HEK293 (cell line): ENCODE measurements at regions not wholly inside any gene's neighbourhood (a gene's known extent, or its start where the extent isn't known, plus 50 kb on each side); places are given as distances from the start of the nearest gene placed in this dataset.

ENCODE experiments used
- BCL11A ChIP-seq: fragments of 450-650 bp; formaldehyde crosslinking; IDR thresholded peaks from 2 replicates; pipeline ENCODE4 v1.5.1; 2016; ENCODE audit warnings: low read depth, missing biosample characterization, missing genetic modification characterization
- GLIS1 ChIP-seq: fragments of 450-650 bp; formaldehyde crosslinking; IDR thresholded peaks from 2 replicates; pipeline ENCODE4 v1.5.1; 2016; ENCODE audit warnings: missing biosample characterization, missing genetic modification characterization
- YY1 ChIP-seq: fragments of 450-650 bp; formaldehyde crosslinking; IDR thresholded peaks from 2 replicates; pipeline ENCODE4 v1.5.1; 2018; ENCODE audit warnings: missing biosample characterization, missing genetic modification characterization
- ZEB2 ChIP-seq: fragments of 450-650 bp; formaldehyde crosslinking; IDR thresholded peaks from 2 replicates; pipeline ENCODE4 v1.5.1; 2016; ENCODE audit warnings: missing biosample characterization, missing genetic modification characterization
- ZNF133 ChIP-seq: fragments of 450-650 bp; formaldehyde crosslinking; IDR thresholded peaks from 2 replicates; pipeline ENCODE4 v1.5.1; 2016; ENCODE audit warnings: missing biosample characterization, missing genetic modification characterization
- ZNF140 ChIP-seq: fragments of 450-650 bp; formaldehyde crosslinking; IDR thresholded peaks from 2 replicates; pipeline ENCODE4 v1.5.1; 2016; ENCODE audit warnings: missing biosample characterization, missing genetic modification characterization
- ZNF354C ChIP-seq: fragments of 450-650 bp; formaldehyde crosslinking; IDR thresholded peaks from 2 replicates; pipeline ENCODE4 v1.5.1; 2016; ENCODE audit warnings: missing biosample characterization, missing genetic modification characterization, low read depth, borderline replicate concordance
- ZNF626 ChIP-seq: fragments of 450-650 bp; sonication (Bioruptor Pico); formaldehyde crosslinking; IDR thresholded peaks from 2 replicates; pipeline ENCODE4 v1.5.1; 2018; ENCODE audit warnings: missing biosample characterization, missing genetic modification characterization, inconsistent platforms
- ZNF747 ChIP-seq: fragments of 450-650 bp; formaldehyde crosslinking; IDR thresholded peaks from 2 replicates; pipeline ENCODE4 v1.5.1; 2016; ENCODE audit warnings: missing biosample characterization, missing genetic modification characterization
- TF ChIP-seq, protein P1 (sequence below): fragments of 450-650 bp; formaldehyde crosslinking; IDR thresholded peaks from 2 replicates; pipeline ENCODE4 v1.5.1; 2016; ENCODE audit warnings: missing biosample characterization, missing genetic modification characterization
- TF ChIP-seq, protein P2 (sequence below): fragments of 450-650 bp; formaldehyde crosslinking; IDR thresholded peaks from 2 replicates; pipeline ENCODE4; 2016; ENCODE audit warnings: missing biosample characterization, missing genetic modification characterization
- TF ChIP-seq, protein P3 (sequence below): IDR thresholded peaks from 2 replicates; pipeline ENCODE4 v1.6.1; 2011; ENCODE audit warnings: mild to moderate bottlenecking, low read depth, low read length, borderline replicate concordance
- TF ChIP-seq, protein P4 (sequence below): fragments of 450-650 bp; formaldehyde crosslinking; IDR thresholded peaks from 2 replicates; pipeline ENCODE4 v1.5.1; 2017; ENCODE audit warnings: missing biosample characterization, missing genetic modification characterization

DNA sequence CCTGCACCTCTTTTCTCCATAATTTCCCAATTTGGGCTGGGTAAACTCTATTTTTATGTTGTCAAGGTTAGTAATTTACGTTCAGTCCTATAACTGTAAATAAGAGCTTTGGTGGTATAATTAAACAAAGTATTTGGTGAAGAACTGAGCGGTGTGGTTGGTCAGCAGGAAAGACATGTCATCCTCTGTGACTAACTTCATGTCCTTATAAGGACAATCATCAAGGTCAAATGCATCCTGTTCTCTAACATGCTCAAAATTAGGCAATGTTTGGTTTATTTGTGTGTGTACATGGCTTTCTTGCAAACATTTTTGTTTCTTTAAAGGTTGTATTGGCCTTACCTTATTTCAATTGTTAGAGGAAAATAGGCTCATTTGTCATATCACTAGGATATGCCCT is 121.5 kb upstream of the NABP1 start:
- TF ChIP-seq, protein P1, sequence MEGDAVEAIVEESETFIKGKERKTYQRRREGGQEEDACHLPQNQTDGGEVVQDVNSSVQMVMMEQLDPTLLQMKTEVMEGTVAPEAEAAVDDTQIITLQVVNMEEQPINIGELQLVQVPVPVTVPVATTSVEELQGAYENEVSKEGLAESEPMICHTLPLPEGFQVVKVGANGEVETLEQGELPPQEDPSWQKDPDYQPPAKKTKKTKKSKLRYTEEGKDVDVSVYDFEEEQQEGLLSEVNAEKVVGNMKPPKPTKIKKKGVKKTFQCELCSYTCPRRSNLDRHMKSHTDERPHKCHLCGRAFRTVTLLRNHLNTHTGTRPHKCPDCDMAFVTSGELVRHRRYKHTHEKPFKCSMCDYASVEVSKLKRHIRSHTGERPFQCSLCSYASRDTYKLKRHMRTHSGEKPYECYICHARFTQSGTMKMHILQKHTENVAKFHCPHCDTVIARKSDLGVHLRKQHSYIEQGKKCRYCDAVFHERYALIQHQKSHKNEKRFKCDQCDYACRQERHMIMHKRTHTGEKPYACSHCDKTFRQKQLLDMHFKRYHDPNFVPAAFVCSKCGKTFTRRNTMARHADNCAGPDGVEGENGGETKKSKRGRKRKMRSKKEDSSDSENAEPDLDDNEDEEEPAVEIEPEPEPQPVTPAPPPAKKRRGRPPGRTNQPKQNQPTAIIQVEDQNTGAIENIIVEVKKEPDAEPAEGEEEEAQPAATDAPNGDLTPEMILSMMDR (tag by site-specific recombination), result no peak
- TF ChIP-seq, protein P2, sequence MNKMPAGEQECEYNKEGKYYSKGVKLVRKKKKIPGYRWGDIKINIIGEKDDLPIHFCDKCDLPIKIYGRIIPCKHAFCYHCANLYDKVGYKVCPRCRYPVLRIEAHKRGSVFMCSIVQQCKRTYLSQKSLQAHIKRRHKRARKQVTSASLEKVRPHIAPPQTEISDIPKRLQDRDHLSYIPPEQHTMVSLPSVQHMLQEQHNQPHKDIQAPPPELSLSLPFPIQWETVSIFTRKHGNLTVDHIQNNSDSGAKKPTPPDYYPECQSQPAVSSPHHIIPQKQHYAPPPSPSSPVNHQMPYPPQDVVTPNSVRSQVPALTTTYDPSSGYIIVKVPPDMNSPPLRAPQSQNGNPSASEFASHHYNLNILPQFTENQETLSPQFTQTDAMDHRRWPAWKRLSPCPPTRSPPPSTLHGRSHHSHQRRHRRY (tag by site-specific recombination), result no peak
- TF ChIP-seq ZNF626 (tag by site-specific recombination), result no peak
- no peak for TF ChIP-seq YY1 (tag by site-specific recombination)
- TF ChIP-seq ZNF354C, result no peak
- no peak for TF ChIP-seq ZNF133 (tag by site-specific recombination)
- no peak for TF ChIP-seq ZEB2 (tag by site-specific recombination)
- no peak for TF ChIP-seq BCL11A (tag by site-specific recombination)
- TF ChIP-seq, protein P3, sequence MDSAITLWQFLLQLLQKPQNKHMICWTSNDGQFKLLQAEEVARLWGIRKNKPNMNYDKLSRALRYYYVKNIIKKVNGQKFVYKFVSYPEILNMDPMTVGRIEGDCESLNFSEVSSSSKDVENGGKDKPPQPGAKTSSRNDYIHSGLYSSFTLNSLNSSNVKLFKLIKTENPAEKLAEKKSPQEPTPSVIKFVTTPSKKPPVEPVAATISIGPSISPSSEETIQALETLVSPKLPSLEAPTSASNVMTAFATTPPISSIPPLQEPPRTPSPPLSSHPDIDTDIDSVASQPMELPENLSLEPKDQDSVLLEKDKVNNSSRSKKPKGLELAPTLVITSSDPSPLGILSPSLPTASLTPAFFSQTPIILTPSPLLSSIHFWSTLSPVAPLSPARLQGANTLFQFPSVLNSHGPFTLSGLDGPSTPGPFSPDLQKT, result no peak
- TF ChIP-seq ZNF747 (tag by site-specific recombination), result no peak
- TF ChIP-seq, protein P4, sequence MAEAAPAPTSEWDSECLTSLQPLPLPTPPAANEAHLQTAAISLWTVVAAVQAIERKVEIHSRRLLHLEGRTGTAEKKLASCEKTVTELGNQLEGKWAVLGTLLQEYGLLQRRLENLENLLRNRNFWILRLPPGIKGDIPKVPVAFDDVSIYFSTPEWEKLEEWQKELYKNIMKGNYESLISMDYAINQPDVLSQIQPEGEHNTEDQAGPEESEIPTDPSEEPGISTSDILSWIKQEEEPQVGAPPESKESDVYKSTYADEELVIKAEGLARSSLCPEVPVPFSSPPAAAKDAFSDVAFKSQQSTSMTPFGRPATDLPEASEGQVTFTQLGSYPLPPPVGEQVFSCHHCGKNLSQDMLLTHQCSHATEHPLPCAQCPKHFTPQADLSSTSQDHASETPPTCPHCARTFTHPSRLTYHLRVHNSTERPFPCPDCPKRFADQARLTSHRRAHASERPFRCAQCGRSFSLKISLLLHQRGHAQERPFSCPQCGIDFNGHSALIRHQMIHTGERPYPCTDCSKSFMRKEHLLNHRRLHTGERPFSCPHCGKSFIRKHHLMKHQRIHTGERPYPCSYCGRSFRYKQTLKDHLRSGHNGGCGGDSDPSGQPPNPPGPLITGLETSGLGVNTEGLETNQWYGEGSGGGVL (tag by site-specific recombination), result no peak
- TF ChIP-seq ZNF140 (tag by site-specific recombination), result no peak
- TF ChIP-seq GLIS1, result no peak
